Esophagus muscularis mucosa (tissue), 4 donors: ENCODE measurements at regions not wholly inside any gene's neighbourhood (a gene's known extent, or its start where the extent isn't known, plus 50 kb on each side); places are given as distances from the start of the nearest gene placed in this dataset.

ENCODE experiments used
- DNase-seq: peaks from one replicate; pipeline ENCODE4 v3.0.0-alpha.2; 2017; ENCODE audit errors: extremely low spot score
- H3K27ac ChIP-seq, 4 donors: fragments of 200-600 bp; sonication (generic); replicated peaks in 1 of 4; 1 replicate in 3 of 4; 2 replicates in 1 of 4; pipeline ENCODE4 v1.5.1; 2016 to 2019; ENCODE audit warnings: mild to moderate bottlenecking in 1 of 4
- H3K27me3 ChIP-seq, 4 donors: fragments of 200-600 bp; sonication (generic); one replicate each; pipeline versions ENCODE4 v1.5.1 to v1.6.0; 2016 to 2019
- H3K36me3 ChIP-seq, 4 donors: fragments of 200-600 bp; sonication (generic); one replicate each; pipeline ENCODE4 v1.5.1; 2016 to 2019
- H3K4me1 ChIP-seq, 4 donors: fragments of 200-600 bp; sonication (generic); one replicate each; pipeline ENCODE4 v1.5.1; 2016 to 2019
- H3K4me3 ChIP-seq, 4 donors: fragments of 200-600 bp; sonication (generic); 1 replicate in 2 of 4; 2 replicates in 2 of 4; pipeline ENCODE4 v1.5.1; 2016 to 2019; ENCODE audit warnings: mild to moderate bottlenecking in 4 of 4, moderate library complexity in 1 of 4
- H3K9me3 ChIP-seq, 4 donors: fragments of 200-600 bp; sonication (generic); 1 replicate in 3 of 4; 2 replicates in 1 of 4; pipeline ENCODE4 v1.5.1; 2016 to 2019
- CTCF ChIP-seq, 3 experiments: fragments of 200-600 bp in 2 of 3; fragments of 450-650 bp in 1 of 3; sonication (generic) in 2 of 3; IDR thresholded peaks; one replicate each; pipeline ENCODE4 v1.5.1; 2017 to 2019; ENCODE audit warnings: antibody characterized with exemption in 3 of 3, mild to moderate bottlenecking in 2 of 3, moderate library complexity in 1 of 3
- EP300 ChIP-seq: sonication (generic); formaldehyde crosslinking; IDR thresholded peaks from one replicate; pipeline ENCODE4 v1.6.1; 2017; ENCODE audit warnings: antibody characterized with exemption
- POLR2A ChIP-seq: fragments of 450-650 bp; IDR thresholded peaks from one replicate; pipeline ENCODE4 v1.6.1; 2017; ENCODE audit warnings: antibody characterized with exemption, moderate library complexity, mild to moderate bottlenecking, low read depth
- POLR2AphosphoS5 ChIP-seq, 2 donors: sonication (generic); formaldehyde crosslinking; IDR thresholded peaks; one replicate each; pipeline ENCODE4 v1.6.1; 2017; ENCODE audit warnings: antibody characterized with exemption in 2 of 2
- WGBS: methylation state at CpG from one replicate; pipeline ENCODE4 v1.1.5; 2018; 5-methylcytosine and 5-hydroxymethylcytosine counted together
- intact Hi-C: fragments of 100-400 bp; cut with DNase I; formaldehyde crosslinking; loops from one replicate; pipeline ENCODE4 v1.15.1; 2023

GRCh38 chr5:51958473-51958872 lies 575.2 kb downstream of the ISL1 start:
- intact Hi-C loops: no loop called here
- Histone ChIP-seq H3K27ac (no peak overlapping the region), H3K27me3 (no peaks in the 10 kb centered on the region), H3K4me1 (no peaks in the 10 kb centered on the region), H3K36me3 (no peaks in the 10 kb centered on the region), H3K9me3 (no peaks in the 10 kb centered on the region), H3K4me3 (no peak overlapping the region)
- WGBS: 97% methylated on average over 1 of the region's 1 CpG
- TF ChIP-seq EP300: no peak
- no peak for TF ChIP-seq POLR2AphosphoS5 (IDR thresholded peaks at IDR 0.05)
- no peak for DNase-seq

GRCh38 chr5:51960617-51961121 lies 577.4 kb downstream of the ISL1 start:
- WGBS: 37% methylated on average over 2 of the region's 2 CpGs
- no peak overlapping the region for H3K4me3 ChIP-seq
- DNase-seq: no peak
- H3K4me1 ChIP-seq: no peaks in the 10 kb centered on the region
- TF ChIP-seq EP300 (no peak), POLR2A (no peak), POLR2AphosphoS5 (IDR thresholded peaks at IDR 0.05) (no peak), CTCF (IDR thresholded peaks at IDR 0.05) (no peak)
- intact Hi-C loops: no loop called here
- no peak overlapping the region for H3K27ac ChIP-seq
- H3K27me3 ChIP-seq: no peaks in the 10 kb centered on the region
- no peaks in the 10 kb centered on the region for H3K9me3 ChIP-seq
- no peaks in the 10 kb centered on the region for H3K36me3 ChIP-seq

GRCh38 chr5:51961154-51961562 lies 577.9 kb downstream of the ISL1 start:
- intact Hi-C loops: no loop called here
- Histone ChIP-seq H3K9me3 (no peaks in the 10 kb centered on the region), H3K4me3 (no peak overlapping the region), H3K4me1 (no peaks in the 10 kb centered on the region), H3K27me3 (no peaks in the 10 kb centered on the region), H3K27ac (no peak overlapping the region), H3K36me3 (no peaks in the 10 kb centered on the region)
- TF ChIP-seq POLR2A (no peak), POLR2AphosphoS5 (IDR thresholded peaks at IDR 0.05) (no peak), CTCF (IDR thresholded peaks at IDR 0.05) (no peak), EP300 (no peak)
- 84% methylated on average over 4 of the region's 4 CpGs for WGBS
- no peak for DNase-seq

- Histone ChIP-seq H3K4me3 (no peak overlapping the region), H3K27me3 (no peaks in the 10 kb centered on the region), H3K4me1 (no peaks in the 10 kb centered on the region), H3K9me3 (no peaks in the 10 kb centered on the region), H3K27ac (no peak overlapping the region), H3K36me3 (no peaks in the 10 kb centered on the region)
- WGBS: 33% methylated on average over 1 of the region's 1 CpG
- intact Hi-C loops: no loop called here
- no peak for TF ChIP-seq CTCF (IDR thresholded peaks at IDR 0.05)
- TF ChIP-seq POLR2A: no peak
- TF ChIP-seq POLR2AphosphoS5 (IDR thresholded peaks at IDR 0.05): no peak
- TF ChIP-seq EP300: no peak
- no peak for DNase-seq
Observed at GRCh38 chr5:51968756-51969155, 585.5 kb downstream of the ISL1 start.

GRCh38 chr5:51974834-51975233 lies 591.6 kb downstream of the ISL1 start:
- no peak overlapping the region for H3K27ac ChIP-seq
- intact Hi-C loops: no loop called here
- no peaks in the 10 kb centered on the region for H3K27me3 ChIP-seq
- TF ChIP-seq POLR2AphosphoS5 (IDR thresholded peaks at IDR 0.05): no peak
- no peak for TF ChIP-seq POLR2A
- no peak for TF ChIP-seq EP300
- TF ChIP-seq CTCF (IDR thresholded peaks at IDR 0.05): no peak
- no peaks in the 10 kb centered on the region for H3K4me1 ChIP-seq
- 93% methylated on average over 6 of the region's 6 CpGs for WGBS
- DNase-seq: no peak
- no peak overlapping the region for H3K4me3 ChIP-seq
- no peaks in the 10 kb centered on the region for H3K9me3 ChIP-seq
- H3K36me3 ChIP-seq: no peaks in the 10 kb centered on the region
